ENCODE measurements at regions not wholly inside any gene's neighbourhood (a gene's known extent, or its start where the extent isn't known, plus 50 kb on each side); places are given as distances from the start of the nearest gene placed in this dataset.

DNA sequence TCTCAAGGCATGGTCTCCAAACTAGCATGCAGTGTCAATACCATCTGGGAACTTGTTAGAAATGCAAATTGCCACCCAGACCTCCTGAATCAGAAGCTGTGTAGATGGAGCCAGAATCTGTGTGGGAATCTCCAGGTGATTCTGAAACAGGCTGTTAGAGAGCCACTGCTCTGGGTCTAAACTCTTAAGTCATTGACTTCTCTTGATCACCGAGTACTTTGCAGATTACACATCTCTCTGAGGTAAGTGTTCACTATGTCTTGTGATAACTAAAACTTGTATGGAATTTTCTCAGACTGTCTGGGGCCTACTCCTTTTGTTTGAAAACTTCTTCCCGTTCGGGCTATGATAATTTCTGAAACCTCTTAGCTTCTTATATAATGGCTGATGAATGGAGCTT lies 315.6 kb downstream of the EDEM1 start:
- ATAC-seq (no peak), FAIRE-seq (no peak), DNase-seq (ENCODE audit: extremely low read depth in 1 of 4, low spot score in 3 of 4) (no peak)
- no peaks in the 10 kb centered on the region for H3K36me3 ChIP-seq (ENCODE audit: control insufficient read depth, insufficient read depth, low read length)
- H3K9me1 ChIP-seq (ENCODE audit: control insufficient read depth, insufficient read depth, low read length), result no peaks in the 10 kb centered on the region
- intact Hi-C loops (cut with micrococcal nuclease), result no loop called here
- no peak overlapping the region for H3K4me3 ChIP-seq
- no peaks in the 10 kb centered on the region for H4K20me1 ChIP-seq (replicated peaks; ENCODE audit: control insufficient read depth, insufficient read depth, low read length)
- ChIA-PET CTCF (ENCODE audit: low intra/inter-chr PET ratio) (no interaction called here), POLR2A (interaction anchor here (0.7 to 1.5 kb wide), 2 partner anchors 9 to 28 kb away, joined by 3 read pairs; no protein-coding TSS in a partner anchor)
- BruUV-seq (replicated peaks), result no TSS peak
- 43% methylated on average over 3 of the region's 3 CpGs for WGBS (ENCODE audit: insufficient coverage, low coverage, missing lambda C conversion rate)
- H3K4me2 ChIP-seq (ENCODE audit: insufficient read depth, low read length), result no peak overlapping the region
- H3K27me3 ChIP-seq (ENCODE audit: control insufficient read depth in 2 of 2, insufficient read depth in 2 of 2, low read length in 2 of 2), result no peaks in the 10 kb centered on the region
- H3K9me3 ChIP-seq (replicated peaks; ENCODE audit: control insufficient read depth, insufficient read depth, low read depth, low read length), result peaks cover 6% of the 10 kb centered on the region; the same call in 1 of the 2 replicates
- no peak overlapping the region for H3K27ac ChIP-seq (ENCODE audit: extremely low read depth, low read depth, low read length)
- in situ Hi-C loops (cut with MboI), result no loop called here
- H3K9ac ChIP-seq (ENCODE audit: insufficient read depth in 1 of 2, low read depth in 2 of 2, low read length in 2 of 2), result no peak overlapping the region
- no peaks in the 10 kb centered on the region for H3K79me2 ChIP-seq (ENCODE audit: control insufficient read depth, insufficient read depth, low read length)
- peaks cover 5% of the 10 kb centered on the region in 2 experiments; a peak in 3 of 5 replicates for H3K4me1 ChIP-seq (replicated peaks in 1 of 2; ENCODE audit: control insufficient read depth in 2 of 2, insufficient read depth in 2 of 2, low read length in 2 of 2)
- no peak overlapping the region for H2AFZ ChIP-seq (ENCODE audit: low read depth, low read length)
- no peak for TF ChIP-seq SMAD4 (CRISPR knock-in tag; conservative IDR thresholded peaks at IDR 0.05)
- no peak for TF ChIP-seq GABPB2 (CRISPR knock-in tag; conservative IDR thresholded peaks at IDR 0.05)
- TF ChIP-seq NR4A1 (CRISPR knock-in tag; IDR thresholded peaks at IDR 0.05), result no peak
- TF ChIP-seq NR4A1 (tag; IDR thresholded peaks at IDR 0.05), result no peak
- TF ChIP-seq HMG20B (CRISPR knock-in tag; IDR thresholded peaks at IDR 0.05), result no peak
- no peak for TF ChIP-seq NFE2L1 (tag; IDR thresholded peaks at IDR 0.05; ENCODE audit: borderline replicate concordance, low read depth)
- no peak for TF ChIP-seq HNRNPK (IDR thresholded peaks at IDR 0.05; ENCODE audit: low read depth, low read length, poor library complexity, severe bottlenecking)
- no peak for TF ChIP-seq ZBTB49 (CRISPR knock-in tag; IDR thresholded peaks at IDR 0.05; ENCODE audit: borderline replicate concordance)
- TF ChIP-seq ZMIZ1 (IDR thresholded peaks at IDR 0.05; ENCODE audit: low read depth in 2 of 2, low read length in 2 of 2), result no peak
- TF ChIP-seq CSDE1 (IDR thresholded peaks at IDR 0.05), result no peak
- no peak for TF ChIP-seq ZNF764 (CRISPR knock-in tag; IDR thresholded peaks at IDR 0.05; ENCODE audit: low read depth)
- no peak for TF ChIP-seq SUPT5H (IDR thresholded peaks at IDR 0.05)
- no peak for TF ChIP-seq SFPQ (IDR thresholded peaks at IDR 0.05; ENCODE audit: low read depth, low read length)
- TF ChIP-seq POLR3G (IDR thresholded peaks at IDR 0.05; ENCODE audit: extremely low read depth, insufficient read length, insufficient replicate concordance), result no peak
